K562 (cell line): ENCODE measurements at regions not wholly inside any gene's neighbourhood (a gene's known extent, or its start where the extent isn't known, plus 50 kb on each side); places are given as distances from the start of the nearest gene placed in this dataset.

ENCODE experiments used
- CEBPG ChIP-seq, 3 experiments: fragments of 200-800 bp in 1 of 3; sonication (Bioruptor generic) in 1 of 3; sonication (generic) in 1 of 3; formaldehyde crosslinking in 1 of 3; IDR thresholded peaks in 2 of 3; conservative IDR thresholded peaks in 1 of 3; 2 replicates each; pipeline versions ENCODE4 v1.6.1 to v1.8.0; 2016 to 2022; ENCODE audit warnings: missing compliant biosample characterization in 2 of 3, missing genetic modification characterization in 2 of 3, mild to moderate bottlenecking in 1 of 3, missing genetic modification reagents in 1 of 3
- CHCHD3 ChIP-seq: fragments of 250-450 bp; sonication (Bioruptor Pico); IDR thresholded peaks from 2 replicates; pipeline ENCODE4 v2.1.2; 2022; ENCODE audit warnings: mild to moderate bottlenecking
- MAFF ChIP-seq: IDR thresholded peaks from 2 replicates; pipeline ENCODE4 v1.6.1; 2012; ENCODE audit warnings: low read length, improper control_type of control experiment
- RBBP5 ChIP-seq: fragments of 200-600 bp; sonication (generic); IDR thresholded peaks from 2 replicates; pipeline ENCODE4 v1.6.1; 2012; ENCODE audit warnings: borderline replicate concordance, mild to moderate bottlenecking, low read length, control low read depth, inconsistent platforms; ENCODE audit not compliant: insufficient read depth, poor library complexity, severe bottlenecking
- REST ChIP-seq, 2 experiments: fragments of 450-650 bp; formaldehyde crosslinking in 1 of 2; IDR thresholded peaks; 2 replicates each; pipeline versions ENCODE4 v1.4.0 to v1.6.1; 2014 to 2020; ENCODE audit warnings: mild to moderate bottlenecking in 2 of 2, borderline replicate concordance in 1 of 2, low read depth in 1 of 2
- RHOXF2B ChIP-seq: fragments of 250-450 bp; sonication (Bioruptor Pico); conservative IDR thresholded peaks from 2 replicates; pipeline ENCODE4 v1.5.1; 2021
- TAF15 ChIP-seq: fragments of 200-400 bp; formaldehyde crosslinking; IDR thresholded peaks from 2 replicates; pipeline ENCODE4 v1.6.1; 2017; ENCODE audit warnings: mild to moderate bottlenecking, low read depth, low read length, moderate library complexity
- ZNF584 ChIP-seq: fragments of 200-800 bp; sonication (Bioruptor generic); IDR thresholded peaks from 2 replicates; pipeline ENCODE4 v1.6.1; 2016; ENCODE audit warnings: low read depth, mild to moderate bottlenecking, missing genetic modification characterization, missing compliant biosample characterization
- ZNF79 ChIP-seq: fragments of 250-450 bp; sonication (Bioruptor Pico); IDR thresholded peaks from 2 replicates; pipeline ENCODE4 v1.4.0; 2020; ENCODE audit warnings: low read depth, mild to moderate bottlenecking, moderate library complexity
- TF ChIP-seq, protein P1 (sequence below): fragments of 450-650 bp; formaldehyde crosslinking; IDR thresholded peaks from 2 replicates; pipeline ENCODE4 v1.4.0; 2020; ENCODE audit warnings: mild to moderate bottlenecking, moderate library complexity

DNA sequence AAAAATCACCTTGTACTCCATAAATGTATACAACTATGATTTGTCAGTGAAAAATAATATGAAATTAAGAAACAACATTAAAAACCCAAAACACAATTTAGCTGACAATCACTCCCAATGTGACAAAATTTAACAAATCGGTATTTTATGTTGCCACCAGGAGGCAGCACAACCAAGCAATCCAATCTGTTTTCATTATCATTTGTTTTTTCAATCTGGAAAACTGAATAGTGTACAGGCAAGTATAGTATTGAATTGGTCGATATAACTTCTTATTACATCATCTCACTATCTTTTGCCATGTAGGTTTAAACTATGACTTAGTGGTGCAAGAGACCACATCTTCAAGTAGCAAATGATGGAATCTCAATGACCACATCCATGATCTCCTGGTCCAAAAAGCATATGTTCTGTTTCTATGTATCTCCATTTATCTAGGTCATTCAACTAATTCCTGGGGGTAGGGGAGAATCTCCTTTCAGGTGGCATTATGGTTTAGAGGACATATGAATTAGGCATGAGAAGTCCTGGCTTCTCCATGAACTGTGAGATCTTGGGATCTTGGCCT is 112.9 kb upstream of the AGA start (continued):
- TF ChIP-seq REST (IDR thresholded peaks at IDR 0.05; ENCODE audit: borderline replicate concordance) (peak; percentile 44; the same call in 1 of the 2 replicates), REST (CRISPR knock-in tag; IDR thresholded peaks at IDR 0.05; ENCODE audit: low read depth) (no peak), CEBPG (CRISPR knock-in tag; IDR thresholded peaks at IDR 0.05) (no peak), CEBPG (tag; conservative IDR thresholded peaks at IDR 0.05 in 1 of 2, IDR thresholded peaks at IDR 0.05 in 1 of 2) (peak; percentile 14 to 55; a peak in 1 of 4 replicates), ZNF584 (CRISPR knock-in tag) (no peak), MAFF (no peak), RHOXF2B (CRISPR knock-in tag) (no peak), CHCHD3 (CRISPR knock-in tag) (no peak), TAF15 (no peak), ZNF79 (CRISPR knock-in tag) (no peak), RBBP5 (no peak)
- TF ChIP-seq, protein P1, sequence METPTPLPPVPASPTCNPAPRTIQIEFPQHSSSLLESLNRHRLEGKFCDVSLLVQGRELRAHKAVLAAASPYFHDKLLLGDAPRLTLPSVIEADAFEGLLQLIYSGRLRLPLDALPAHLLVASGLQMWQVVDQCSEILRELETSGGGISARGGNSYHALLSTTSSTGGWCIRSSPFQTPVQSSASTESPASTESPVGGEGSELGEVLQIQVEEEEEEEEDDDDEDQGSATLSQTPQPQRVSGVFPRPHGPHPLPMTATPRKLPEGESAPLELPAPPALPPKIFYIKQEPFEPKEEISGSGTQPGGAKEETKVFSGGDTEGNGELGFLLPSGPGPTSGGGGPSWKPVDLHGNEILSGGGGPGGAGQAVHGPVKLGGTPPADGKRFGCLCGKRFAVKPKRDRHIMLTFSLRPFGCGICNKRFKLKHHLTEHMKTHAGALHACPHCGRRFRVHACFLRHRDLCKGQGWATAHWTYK (CRISPR knock-in tag): no peak
